ENCODE measurements at regions not wholly inside any gene's neighbourhood (a gene's known extent, or its start where the extent isn't known, plus 50 kb on each side); places are given as distances from the start of the nearest gene placed in this dataset.

- H3K9ac ChIP-seq (ENCODE audit: low read length), result no peak overlapping the region
- no peak overlapping the region for H3K4me3 ChIP-seq (ENCODE audit: insufficient read depth in 1 of 2, low read depth in 1 of 2, low read length in 2 of 2)
- no peak overlapping the region for H2AK5ac ChIP-seq (ENCODE audit: low read length, severe bottlenecking)
- H2BK15ac ChIP-seq (ENCODE audit: low read depth, poor library complexity, severe bottlenecking), result no peak overlapping the region
- no peak overlapping the region for H3K4ac ChIP-seq (ENCODE audit: low read depth in 1 of 2, low read length in 2 of 2)
- no peak overlapping the region for H2AFZ ChIP-seq (ENCODE audit: low read depth, low read length)
- H4K91ac ChIP-seq (ENCODE audit: low read length), result no peak overlapping the region
- no peaks in the 10 kb centered on the region for H3K9me3 ChIP-seq (ENCODE audit: control insufficient read depth, low read length)
- H2BK120ac ChIP-seq (ENCODE audit: low read depth, low read length), result no peak overlapping the region
- H3K4me2 ChIP-seq (ENCODE audit: low read length, poor library complexity, severe bottlenecking), result no peak overlapping the region
- H2BK12ac ChIP-seq (ENCODE audit: low read length in 2 of 2), result no peak overlapping the region
- no peak overlapping the region for H4K8ac ChIP-seq (ENCODE audit: low read length)
- DNase-seq, result no peak
- H3K36me3 ChIP-seq (ENCODE audit: control insufficient read depth in 1 of 2, insufficient read depth in 2 of 2, low read depth in 1 of 2, low read length in 2 of 2), result no peaks in the 10 kb centered on the region
- H3K18ac ChIP-seq (ENCODE audit: low read depth in 1 of 2, low read length in 2 of 2), result no peak overlapping the region
- no peak overlapping the region for H3K27ac ChIP-seq (ENCODE audit: low read length, poor library complexity, severe bottlenecking)
- no peak overlapping the region for H2BK5ac ChIP-seq (ENCODE audit: low read depth, low read length, poor library complexity, severe bottlenecking)
- H3K14ac ChIP-seq (ENCODE audit: low read length in 2 of 2), result no peak overlapping the region
- no peak overlapping the region for H3K23ac ChIP-seq (ENCODE audit: low read length in 2 of 2)
- H3K4me1 ChIP-seq (ENCODE audit: control insufficient read depth, insufficient read depth, low read depth, low read length), result no peaks in the 10 kb centered on the region
- H3K27me3 ChIP-seq (ENCODE audit: control insufficient read depth in 1 of 2, insufficient read depth in 1 of 2, low read length in 2 of 2), result no peaks in the 10 kb centered on the region
- H3K79me1 ChIP-seq (replicated peaks; ENCODE audit: low read length, poor library complexity, severe bottlenecking), result no peaks in the 10 kb centered on the region
Observed at GRCh38 chr5:167320019-167320418, 971.4 kb upstream of the WWC1 start.

- no peak overlapping the region for H3K4me2 ChIP-seq (ENCODE audit: low read length, poor library complexity, severe bottlenecking)
- peak overlapping the region in 1 of 2 experiments; percentile 48 for H3K14ac ChIP-seq (ENCODE audit: low read length in 2 of 2)
- H3K27me3 ChIP-seq (ENCODE audit: control insufficient read depth in 1 of 2, insufficient read depth in 1 of 2, low read length in 2 of 2), result no peaks in the 10 kb centered on the region
- no peak overlapping the region for H3K27ac ChIP-seq (ENCODE audit: low read length, poor library complexity, severe bottlenecking)
- no peak overlapping the region for H4K91ac ChIP-seq (ENCODE audit: low read length)
- H3K23ac ChIP-seq (ENCODE audit: low read length in 2 of 2), result no peak overlapping the region
- H3K4me3 ChIP-seq (ENCODE audit: insufficient read depth in 1 of 2, low read depth in 1 of 2, low read length in 2 of 2), result no peak overlapping the region
- no peaks in the 10 kb centered on the region for H3K79me1 ChIP-seq (replicated peaks; ENCODE audit: low read length, poor library complexity, severe bottlenecking)
- no peak for DNase-seq
- H3K4me1 ChIP-seq (ENCODE audit: control insufficient read depth, insufficient read depth, low read depth, low read length), result no peaks in the 10 kb centered on the region
- no peaks in the 10 kb centered on the region for H3K36me3 ChIP-seq (ENCODE audit: control insufficient read depth in 1 of 2, insufficient read depth in 2 of 2, low read depth in 1 of 2, low read length in 2 of 2)
- no peak overlapping the region for H2AFZ ChIP-seq (ENCODE audit: low read depth, low read length)
- no peak overlapping the region for H3K18ac ChIP-seq (ENCODE audit: low read depth in 1 of 2, low read length in 2 of 2)
- no peak overlapping the region for H2BK12ac ChIP-seq (ENCODE audit: low read length in 2 of 2)
- no peak overlapping the region for H2BK5ac ChIP-seq (ENCODE audit: low read depth, low read length, poor library complexity, severe bottlenecking)
- H2AK5ac ChIP-seq (ENCODE audit: low read length, severe bottlenecking), result no peak overlapping the region
- H4K8ac ChIP-seq (ENCODE audit: low read length), result no peak overlapping the region
- H3K9me3 ChIP-seq (ENCODE audit: control insufficient read depth, low read length), result peaks cover 8% of the 10 kb centered on the region
- WGBS, result 87% methylated on average over 5 of the region's 5 CpGs
- no peak overlapping the region for H3K4ac ChIP-seq (ENCODE audit: low read depth in 1 of 2, low read length in 2 of 2)
- no peak overlapping the region for H2BK15ac ChIP-seq (ENCODE audit: low read depth, poor library complexity, severe bottlenecking)
- no peak overlapping the region for H2BK120ac ChIP-seq (ENCODE audit: low read depth, low read length)
- no peak overlapping the region for H3K9ac ChIP-seq (ENCODE audit: low read length)
Observed at GRCh38 chr5:167332309-167332708, 959.1 kb upstream of the WWC1 start.

GRCh38 chr5:167336161-167336560 lies 955.3 kb upstream of the WWC1 start:
- Histone ChIP-seq H3K36me3 (ENCODE audit: control insufficient read depth in 1 of 2, insufficient read depth in 2 of 2, low read depth in 1 of 2, low read length in 2 of 2) (no peaks in the 10 kb centered on the region), H2BK15ac (ENCODE audit: low read depth, poor library complexity, severe bottlenecking) (no peak overlapping the region), H3K4me2 (ENCODE audit: low read length, poor library complexity, severe bottlenecking) (no peak overlapping the region), H4K8ac (ENCODE audit: low read length) (no peak overlapping the region), H3K4me3 (ENCODE audit: insufficient read depth in 1 of 2, low read depth in 1 of 2, low read length in 2 of 2) (no peak overlapping the region), H3K9me3 (ENCODE audit: control insufficient read depth, low read length) (peaks cover 8% of the 10 kb centered on the region), H2AFZ (ENCODE audit: low read depth, low read length) (no peak overlapping the region), H3K23ac (ENCODE audit: low read length in 2 of 2) (no peak overlapping the region), H3K4ac (ENCODE audit: low read depth in 1 of 2, low read length in 2 of 2) (no peak overlapping the region), H2BK120ac (ENCODE audit: low read depth, low read length) (no peak overlapping the region), H2AK5ac (ENCODE audit: low read length, severe bottlenecking) (no peak overlapping the region), H3K27ac (ENCODE audit: low read length, poor library complexity, severe bottlenecking) (no peak overlapping the region), H3K27me3 (ENCODE audit: control insufficient read depth in 1 of 2, insufficient read depth in 1 of 2, low read length in 2 of 2) (no peaks in the 10 kb centered on the region), H2BK5ac (ENCODE audit: low read depth, low read length, poor library complexity, severe bottlenecking) (no peak overlapping the region), H2BK12ac (ENCODE audit: low read length in 2 of 2) (no peak overlapping the region), H3K9ac (ENCODE audit: low read length) (no peak overlapping the region), H4K91ac (ENCODE audit: low read length) (no peak overlapping the region), H3K14ac (ENCODE audit: low read length in 2 of 2) (no peak overlapping the region), H3K79me1 (replicated peaks; ENCODE audit: low read length, poor library complexity, severe bottlenecking) (no peaks in the 10 kb centered on the region), H3K4me1 (ENCODE audit: control insufficient read depth, insufficient read depth, low read depth, low read length) (no peaks in the 10 kb centered on the region), H3K18ac (ENCODE audit: low read depth in 1 of 2, low read length in 2 of 2) (no peak overlapping the region)
- DNase-seq, result no peak
- 88% methylated on average over 2 of the region's 2 CpGs for WGBS

- Histone ChIP-seq H3K18ac (ENCODE audit: low read depth in 1 of 2, low read length in 2 of 2) (no peak overlapping the region), H2BK120ac (ENCODE audit: low read depth, low read length) (no peak overlapping the region), H3K4me2 (ENCODE audit: low read length, poor library complexity, severe bottlenecking) (no peak overlapping the region), H4K8ac (ENCODE audit: low read length) (no peak overlapping the region), H2AK5ac (ENCODE audit: low read length, severe bottlenecking) (no peak overlapping the region), H3K9me3 (ENCODE audit: control insufficient read depth, low read length) (no peaks in the 10 kb centered on the region), H2BK15ac (ENCODE audit: low read depth, poor library complexity, severe bottlenecking) (no peak overlapping the region), H3K4me1 (ENCODE audit: control insufficient read depth, insufficient read depth, low read depth, low read length) (no peaks in the 10 kb centered on the region), H2AFZ (ENCODE audit: low read depth, low read length) (no peak overlapping the region), H3K9ac (ENCODE audit: low read length) (no peak overlapping the region), H4K91ac (ENCODE audit: low read length) (no peak overlapping the region), H3K14ac (ENCODE audit: low read length in 2 of 2) (no peak overlapping the region), H2BK5ac (ENCODE audit: low read depth, low read length, poor library complexity, severe bottlenecking) (no peak overlapping the region), H3K79me1 (replicated peaks; ENCODE audit: low read length, poor library complexity, severe bottlenecking) (no peaks in the 10 kb centered on the region), H3K4me3 (ENCODE audit: insufficient read depth in 1 of 2, low read depth in 1 of 2, low read length in 2 of 2) (no peak overlapping the region), H3K4ac (ENCODE audit: low read depth in 1 of 2, low read length in 2 of 2) (no peak overlapping the region), H3K36me3 (ENCODE audit: control insufficient read depth in 1 of 2, insufficient read depth in 2 of 2, low read depth in 1 of 2, low read length in 2 of 2) (no peaks in the 10 kb centered on the region), H3K23ac (ENCODE audit: low read length in 2 of 2) (no peak overlapping the region), H2BK12ac (ENCODE audit: low read length in 2 of 2) (no peak overlapping the region), H3K27ac (ENCODE audit: low read length, poor library complexity, severe bottlenecking) (no peak overlapping the region), H3K27me3 (ENCODE audit: control insufficient read depth in 1 of 2, insufficient read depth in 1 of 2, low read length in 2 of 2) (no peaks in the 10 kb centered on the region)
- WGBS, result 100% methylated on average over 1 of the region's 1 CpG
- DNase-seq, result peak; percentile 21
Observed at GRCh38 chr5:167339205-167339604, 952.2 kb upstream of the WWC1 start.
